GM21526 (cell line): ENCODE measurements at regions not wholly inside any gene's neighbourhood (a gene's known extent, or its start where the extent isn't known, plus 50 kb on each side); places are given as distances from the start of the nearest gene placed in this dataset.
"Not testable (repeated sequence)": the region's sequence is repeated elsewhere in the genome, so short reads cannot be mapped to it uniquely, and the experiment has no call there.

Experiments
- ATAC-seq: cut with Tn5 transposase; IDR thresholded peaks from one replicate; pipeline ENCODE4 v1.9.1; 2021; ENCODE audit warnings: moderate library complexity; ENCODE audit not compliant: unreplicated experiment, low FRiP score

DNA sequence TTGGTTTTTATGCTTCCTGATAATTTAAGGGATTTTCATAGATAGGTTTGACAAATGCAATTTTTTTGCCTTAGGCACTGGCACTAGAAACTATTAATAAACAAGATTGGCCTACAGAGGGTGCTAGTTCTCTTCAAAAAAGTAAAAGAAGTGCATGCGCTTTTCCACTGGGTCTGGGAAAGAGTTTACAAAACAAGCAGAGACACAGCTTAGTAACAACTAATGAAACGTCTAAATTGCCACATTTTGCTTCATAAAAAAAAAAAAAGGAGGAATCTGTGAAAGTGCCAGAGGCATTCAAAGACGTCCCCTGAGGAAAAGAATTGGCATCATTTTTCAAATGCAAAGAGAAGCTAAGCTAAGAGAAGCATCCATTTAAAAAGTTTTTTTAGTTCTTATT is 58.3 kb upstream of the EEA1 start:
- no peak for ATAC-seq

DNA sequence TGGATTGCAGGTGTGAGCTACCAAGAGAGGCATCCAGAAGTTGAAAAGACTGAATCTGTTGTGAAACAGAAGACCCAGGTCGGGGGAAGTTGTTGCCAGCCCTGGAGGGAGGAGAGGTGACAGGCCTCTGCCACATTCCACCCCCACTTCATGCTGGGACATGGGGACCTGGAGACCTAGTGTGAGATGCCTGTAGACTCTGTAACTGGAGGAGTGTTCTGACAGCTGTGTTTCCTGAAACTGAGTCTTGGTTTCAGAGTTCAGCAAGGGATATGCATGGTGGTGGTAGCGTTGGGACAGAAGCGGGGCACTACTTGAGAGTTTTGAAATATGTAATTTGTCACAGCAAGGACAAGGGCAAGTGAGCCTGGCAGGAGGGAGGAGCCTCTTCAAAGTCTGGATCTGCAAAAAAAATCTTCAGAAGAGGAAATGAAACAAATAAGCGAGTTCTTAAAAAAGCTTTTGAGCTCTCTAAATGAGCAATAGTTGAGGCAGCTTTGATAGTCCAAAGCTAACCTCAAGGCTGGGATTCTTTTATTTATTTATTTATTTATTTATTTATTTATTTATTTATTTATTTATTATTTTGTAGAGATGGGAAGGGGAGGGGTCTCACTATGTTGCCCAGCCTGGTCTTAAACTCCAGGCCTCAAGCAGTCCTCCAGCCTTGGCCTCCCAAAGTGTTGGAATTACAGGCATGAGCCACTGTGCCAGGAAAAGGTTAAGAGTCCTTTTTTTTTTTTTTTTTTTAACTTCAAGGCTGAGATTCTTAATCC is 58.9 kb upstream of the EEA1 start:
- peak; percentile 81 for ATAC-seq

DNA sequence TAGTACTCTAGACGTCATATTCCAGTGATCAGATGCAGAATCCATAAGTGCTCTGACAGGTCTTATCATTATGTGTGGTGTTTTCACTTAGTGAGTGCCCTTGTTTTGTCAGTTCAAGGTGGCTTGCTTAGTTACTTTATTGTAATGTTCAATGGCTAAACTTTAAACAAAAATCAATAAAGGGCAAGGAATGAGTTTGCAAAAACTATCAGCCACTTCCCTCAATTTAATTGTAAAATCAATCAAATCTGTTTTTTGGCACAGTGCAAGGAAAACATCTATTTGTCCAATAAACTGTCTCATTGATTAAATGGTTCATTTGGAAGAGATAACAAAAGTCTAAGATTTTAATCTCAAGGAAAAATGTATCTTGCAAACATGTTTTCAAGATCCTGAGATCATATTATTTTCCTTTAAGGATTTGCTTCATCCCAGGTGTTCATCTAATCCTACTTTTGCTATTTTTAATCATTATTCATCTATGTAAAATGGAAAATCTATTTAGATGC is 59.6 kb upstream of the EEA1 start:
- ATAC-seq: peak; percentile 1

DNA sequence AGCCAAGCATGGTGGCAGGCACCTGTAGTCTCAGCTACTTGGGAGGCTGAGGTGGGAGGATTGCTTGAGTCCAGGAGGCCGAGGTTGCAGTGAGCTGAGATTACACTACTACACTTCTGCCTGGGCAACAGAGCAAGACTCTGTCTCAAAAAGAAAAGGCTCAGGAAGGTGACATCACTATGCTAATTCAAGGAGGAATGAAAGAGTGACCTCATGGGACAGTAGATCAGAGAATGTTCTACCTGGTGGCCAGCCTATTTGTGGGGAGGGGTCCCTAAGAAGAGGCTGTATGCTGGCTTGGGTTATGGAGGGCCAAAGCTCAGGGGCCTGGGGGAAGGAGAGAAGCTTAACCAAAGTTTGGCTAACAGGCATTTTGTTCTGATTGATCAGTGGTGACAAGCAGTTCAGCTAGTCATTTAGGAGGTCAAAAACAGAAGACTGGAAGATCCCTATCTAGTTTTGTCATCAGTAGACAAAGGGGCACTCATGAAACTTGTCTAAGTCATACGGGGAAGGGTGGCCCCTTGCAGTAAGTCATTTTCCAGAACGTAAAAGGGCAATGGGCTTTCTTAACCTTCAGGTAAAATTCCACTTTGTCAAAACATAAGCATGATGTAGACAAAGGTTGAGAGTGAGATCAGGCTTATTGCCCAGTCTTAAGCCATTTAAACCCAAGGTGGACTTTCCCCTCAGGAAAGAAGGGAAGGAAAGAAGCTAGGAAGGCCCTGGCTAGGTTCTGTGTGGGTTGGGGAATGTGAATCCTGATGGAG is 60.8 kb upstream of the EEA1 start:
- no peak for ATAC-seq

DNA sequence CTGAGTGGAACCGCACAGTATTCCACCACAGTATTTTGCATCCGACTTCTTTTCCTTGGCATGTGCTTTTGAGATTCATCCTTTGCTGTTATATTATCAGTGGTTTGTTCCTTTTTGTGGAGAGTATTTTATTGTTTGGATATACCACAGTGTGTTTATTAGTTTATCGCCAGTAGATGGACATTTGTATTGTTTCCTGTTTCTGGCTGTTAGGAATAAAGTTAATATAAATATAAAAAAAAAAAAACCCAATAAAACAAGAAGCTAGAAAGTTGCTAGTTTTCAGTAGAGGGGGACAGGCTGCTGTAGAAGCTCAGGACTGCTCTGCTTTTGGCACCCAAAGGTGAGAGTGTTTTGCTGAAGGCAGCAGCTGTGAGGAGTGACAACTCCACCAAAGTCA is 62.0 kb upstream of the EEA1 start:
- no peak for ATAC-seq

DNA sequence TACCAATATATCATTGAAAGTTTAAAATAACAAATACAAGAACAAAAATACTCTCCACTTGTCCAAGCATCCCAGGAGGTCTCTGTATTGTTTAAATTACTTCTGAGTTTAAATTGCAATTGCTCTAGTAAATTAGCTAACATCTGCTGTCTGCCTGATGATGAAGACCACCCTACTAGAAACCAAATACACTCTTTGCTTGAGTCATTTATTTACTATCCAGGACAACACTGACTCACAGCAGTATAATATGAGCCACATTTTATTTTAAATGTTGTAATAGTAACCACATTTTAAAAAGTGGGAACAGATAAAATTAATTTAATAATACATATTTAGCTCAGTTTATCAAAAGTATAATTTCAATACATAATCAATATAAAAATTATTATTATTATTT is 62.9 kb upstream of the EEA1 start:
- ATAC-seq: no peak

DNA sequence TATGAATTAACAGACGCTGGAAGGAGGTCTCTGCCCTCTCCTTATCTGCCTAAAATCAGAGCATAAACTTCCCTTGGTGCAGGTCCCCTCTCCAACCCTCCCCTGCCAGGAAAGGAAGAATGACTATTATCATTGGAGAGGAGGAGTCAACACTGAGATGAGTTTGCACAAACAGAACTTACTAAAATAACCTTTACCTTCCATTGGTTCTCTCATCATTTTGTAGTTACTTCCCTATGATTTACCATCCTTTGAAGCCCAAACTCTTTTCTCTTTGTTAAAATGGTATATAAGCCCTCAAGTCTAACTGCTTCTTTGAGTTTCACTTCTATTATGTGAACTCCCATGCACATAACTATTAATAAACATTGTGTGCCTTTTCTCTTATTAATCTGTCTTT is 64.2 kb upstream of the EEA1 start:
- ATAC-seq: no peak

DNA sequence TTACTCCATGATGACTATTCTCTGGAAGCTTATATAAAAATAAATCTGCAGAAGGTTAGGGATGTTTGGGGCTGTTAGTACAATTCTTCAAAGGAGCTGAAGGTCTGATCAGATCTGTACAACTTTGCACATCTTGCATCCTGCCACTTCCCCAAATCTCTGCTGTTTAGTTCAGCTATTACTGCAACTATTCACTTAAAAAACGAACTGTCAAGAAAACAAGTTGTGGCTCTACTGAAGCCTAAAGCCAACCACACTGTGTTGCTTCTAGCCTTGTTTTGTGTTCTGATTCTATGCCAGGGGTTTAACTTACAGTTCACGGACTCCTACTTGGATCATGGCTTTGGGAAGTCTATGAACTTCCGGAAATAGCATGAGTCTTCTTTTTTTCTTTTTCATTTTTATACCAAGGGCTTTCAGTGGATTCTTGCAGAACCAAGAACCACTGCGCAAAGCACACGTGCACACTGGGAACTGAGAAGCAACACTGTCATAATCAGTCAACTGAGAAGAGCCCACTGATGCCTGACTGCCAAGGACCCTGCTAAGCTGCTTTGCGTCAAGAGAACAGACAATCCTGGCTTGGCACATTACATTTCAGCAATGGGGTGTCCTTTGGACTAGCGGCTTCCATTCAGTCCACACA is 66.3 kb upstream of the EEA1 start:
- ATAC-seq: peak; percentile 69

DNA sequence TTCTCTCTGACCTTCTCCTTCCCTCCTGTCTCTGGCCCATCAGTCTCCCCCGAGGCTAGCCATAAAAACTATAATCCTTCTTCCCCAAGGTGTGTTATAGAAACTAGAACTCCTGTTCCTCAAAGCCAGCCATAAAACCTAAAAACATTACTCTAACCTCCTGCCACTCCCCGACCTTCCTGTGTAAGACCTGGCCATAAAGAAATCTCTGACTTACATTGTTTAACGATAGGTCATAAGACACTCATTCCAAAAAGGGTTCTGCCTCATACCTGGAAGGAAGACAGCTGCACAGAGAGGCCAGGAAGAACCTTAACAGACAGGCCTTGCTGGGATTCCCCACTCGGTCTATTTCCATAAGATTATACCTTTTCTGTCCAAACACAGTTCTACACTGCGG is 70.9 kb upstream of the EEA1 start:
- ATAC-seq: no peak

DNA sequence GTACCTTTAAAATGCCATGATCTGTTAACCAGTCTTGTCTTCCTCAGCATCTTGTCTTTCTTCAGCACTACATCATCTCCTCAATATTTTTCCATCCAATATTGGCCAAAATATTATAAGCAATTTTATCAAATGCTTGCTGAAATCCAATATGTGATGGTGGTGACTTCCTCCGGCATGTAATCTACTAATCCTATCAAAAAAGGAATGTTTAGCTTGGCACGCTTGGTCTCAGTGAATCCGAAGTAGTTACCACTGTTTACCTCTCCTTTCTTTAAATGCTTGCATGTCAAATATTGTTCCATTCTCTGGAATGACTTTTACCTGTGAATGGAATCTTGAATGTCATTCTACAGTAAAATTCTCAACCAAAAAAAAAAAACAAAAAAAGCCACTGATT is 72.3 kb upstream of the EEA1 start:
- ATAC-seq: no peak

DNA sequence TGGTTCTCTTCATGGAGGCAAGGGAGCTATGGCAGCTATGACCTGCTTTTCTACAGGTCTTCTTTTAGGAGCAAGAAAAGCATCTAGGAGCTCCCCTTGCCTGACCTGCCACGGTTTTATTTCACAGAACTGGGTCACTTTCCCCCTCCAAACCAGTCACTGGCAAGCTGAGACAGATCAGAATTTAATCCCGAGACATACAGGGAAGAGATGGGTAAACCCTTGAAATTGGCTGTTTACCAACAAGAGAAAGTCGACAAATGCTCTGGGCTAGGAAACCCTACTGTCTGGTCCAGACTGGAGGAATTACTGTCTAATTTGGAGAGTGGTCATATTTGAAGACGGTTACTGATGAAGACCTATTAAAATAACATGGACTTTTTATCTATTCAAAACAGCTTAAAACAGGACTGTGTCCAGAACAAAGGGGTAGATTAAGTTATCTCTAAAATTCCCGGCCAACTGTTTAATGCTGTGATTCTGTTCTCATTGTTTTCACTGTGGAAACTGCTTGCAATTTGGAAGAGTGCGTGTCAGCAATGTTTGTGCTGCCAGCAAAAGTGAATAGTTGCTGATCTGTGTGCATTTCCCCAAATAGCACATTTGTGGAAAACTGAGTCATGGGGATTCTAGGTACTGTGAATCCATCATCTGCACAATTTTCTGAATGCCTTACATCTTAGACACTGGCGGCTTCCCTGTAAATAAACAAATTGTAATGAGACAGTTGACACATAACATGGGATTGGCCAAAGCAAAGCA is 73.4 kb upstream of the EEA1 start:
- no peak for ATAC-seq

DNA sequence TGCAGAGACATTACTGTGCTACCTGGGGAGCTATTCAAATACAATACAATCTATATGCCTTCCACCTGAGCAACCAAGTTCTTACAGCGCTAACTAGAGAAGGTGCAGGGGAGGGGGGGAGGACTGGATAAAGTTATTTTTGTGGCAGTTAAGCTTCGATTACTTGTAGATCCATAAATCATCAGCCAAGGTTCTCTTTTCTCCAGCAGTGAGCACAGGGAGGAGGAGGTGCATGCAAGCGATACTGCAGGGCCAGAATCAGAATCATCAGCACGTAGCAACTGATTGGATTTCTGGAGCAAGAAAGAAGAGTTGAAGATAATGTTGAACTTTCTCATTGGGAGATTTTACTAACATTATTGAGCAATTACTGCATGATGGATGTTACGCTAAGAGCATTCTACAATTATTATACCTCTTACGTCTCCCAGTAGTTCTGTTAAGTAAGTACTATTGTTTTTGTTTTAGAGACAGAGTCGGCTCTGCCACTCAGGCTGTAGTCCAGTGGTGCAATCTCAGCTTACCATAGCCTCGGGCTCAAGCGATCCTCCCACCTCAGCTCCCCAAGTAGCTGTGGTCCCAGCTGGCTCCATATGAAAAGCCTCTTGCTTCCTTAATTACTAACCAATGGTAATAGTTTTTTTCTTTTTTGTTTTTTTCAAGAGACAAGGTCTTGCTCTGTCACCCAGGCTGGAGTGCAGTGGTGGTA is 74.6 kb upstream of the EEA1 start:
- ATAC-seq: no peak

DNA sequence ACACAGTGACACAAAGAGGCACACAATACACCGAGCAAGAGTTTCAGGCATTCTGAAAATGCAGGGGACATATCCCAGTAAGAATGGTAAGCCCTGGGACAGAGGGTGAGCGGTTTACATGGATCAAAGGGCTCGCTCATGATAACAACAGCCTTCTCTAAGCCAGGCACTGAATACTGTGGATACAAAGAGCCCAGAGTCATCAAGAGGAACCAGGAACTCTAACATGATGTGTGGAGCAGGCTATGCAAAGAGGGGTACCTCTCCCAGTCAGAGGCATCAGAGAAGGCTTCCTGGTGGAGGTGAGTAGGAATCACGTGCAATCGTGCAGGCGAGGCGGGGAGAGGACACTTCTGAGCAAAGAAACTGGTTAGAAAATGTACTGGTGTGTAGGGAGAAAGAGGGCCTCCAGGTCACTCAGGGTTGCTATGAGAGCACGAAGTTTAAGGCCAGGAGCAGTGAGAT is 76.9 kb upstream of the EEA1 start:
- no peak for ATAC-seq

DNA sequence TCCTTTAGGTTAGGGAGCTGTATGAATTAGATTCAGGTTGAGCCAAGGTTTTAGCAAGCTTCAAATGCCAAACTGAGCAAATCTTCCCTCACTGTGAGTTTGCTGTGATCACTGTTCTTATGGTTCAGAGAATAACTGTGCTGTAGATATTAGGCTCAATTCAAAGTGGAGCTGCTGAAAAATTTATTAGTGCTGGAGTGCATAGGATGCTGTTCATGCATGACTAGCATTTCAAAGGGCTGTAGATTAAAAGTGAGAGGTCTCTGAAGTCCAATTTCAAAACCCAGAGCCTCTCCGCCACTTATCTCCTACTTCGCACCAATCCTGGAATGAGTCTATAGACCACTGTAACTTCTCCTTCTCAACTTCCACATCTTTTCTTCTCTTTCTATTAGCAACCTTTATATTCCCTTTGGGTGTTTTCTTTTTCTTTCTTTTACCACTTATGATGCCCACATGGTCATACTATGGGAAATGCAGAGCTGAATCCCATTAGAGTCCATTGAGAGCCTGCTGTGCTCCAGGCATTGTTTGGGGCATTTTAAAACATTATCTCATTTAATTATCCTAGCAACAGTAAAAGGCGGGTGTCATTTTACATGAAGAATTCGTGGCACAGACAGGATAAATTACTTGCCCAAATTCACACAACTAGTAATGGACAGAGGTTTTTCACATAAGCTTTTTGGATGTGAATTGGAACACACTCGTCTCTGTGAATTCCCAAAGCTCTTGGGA is 77.5 kb upstream of the EEA1 start:
- ATAC-seq: no peak

DNA sequence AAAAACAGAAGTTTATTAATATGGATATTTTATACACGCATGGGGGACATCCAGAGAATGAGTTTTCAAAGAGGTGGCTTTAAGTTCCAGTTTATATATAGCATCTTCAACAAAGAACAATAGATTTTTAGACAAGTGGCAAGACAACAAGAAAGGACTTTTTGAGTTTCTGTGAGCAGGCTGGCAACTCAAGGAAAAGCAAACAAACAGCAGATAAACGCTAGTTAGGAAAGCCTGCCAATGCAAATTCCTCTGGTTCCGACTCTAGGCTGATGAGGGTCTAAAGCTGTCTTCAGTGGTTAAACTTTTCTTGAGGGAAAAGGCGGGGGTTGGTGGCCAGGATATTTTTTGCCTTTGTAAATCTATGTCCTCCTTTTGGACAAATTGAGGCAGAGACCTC is 78.4 kb upstream of the EEA1 start:
- no peak for ATAC-seq

DNA sequence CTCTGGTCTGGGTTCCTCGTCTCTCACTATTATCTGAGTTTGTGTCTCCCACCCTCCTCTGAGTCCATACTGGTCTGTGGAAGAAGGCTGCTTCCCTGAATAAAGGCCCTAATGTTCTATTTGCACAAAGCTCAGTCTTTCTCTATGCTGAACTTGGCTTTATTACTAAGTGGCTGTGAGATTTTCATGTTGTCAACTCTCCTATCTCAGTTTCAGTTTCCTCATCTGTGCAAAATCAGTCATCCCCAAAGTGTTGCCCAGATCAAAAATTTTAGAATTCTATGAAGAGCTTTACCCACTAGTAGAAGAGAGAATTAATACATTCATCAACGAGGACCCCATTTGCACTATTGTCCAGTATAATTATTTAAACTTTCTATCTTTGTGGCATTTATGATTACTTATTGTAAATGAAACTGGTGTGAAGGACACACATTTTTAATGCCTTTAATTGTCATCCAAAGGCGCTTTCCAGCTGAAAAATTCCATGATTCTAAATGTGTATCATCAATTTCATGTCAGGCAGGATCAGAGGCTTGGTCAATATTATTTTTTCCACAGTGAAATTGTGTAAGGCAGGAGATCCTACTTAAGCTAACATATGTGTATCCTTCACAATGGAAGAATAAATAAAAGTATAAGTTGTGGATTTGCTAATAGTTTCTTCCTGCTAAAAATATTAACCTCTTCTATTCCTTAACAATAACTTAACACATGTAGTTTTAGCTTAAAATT is 79.1 kb upstream of the EEA1 start:
- ATAC-seq: peak; percentile 76

DNA sequence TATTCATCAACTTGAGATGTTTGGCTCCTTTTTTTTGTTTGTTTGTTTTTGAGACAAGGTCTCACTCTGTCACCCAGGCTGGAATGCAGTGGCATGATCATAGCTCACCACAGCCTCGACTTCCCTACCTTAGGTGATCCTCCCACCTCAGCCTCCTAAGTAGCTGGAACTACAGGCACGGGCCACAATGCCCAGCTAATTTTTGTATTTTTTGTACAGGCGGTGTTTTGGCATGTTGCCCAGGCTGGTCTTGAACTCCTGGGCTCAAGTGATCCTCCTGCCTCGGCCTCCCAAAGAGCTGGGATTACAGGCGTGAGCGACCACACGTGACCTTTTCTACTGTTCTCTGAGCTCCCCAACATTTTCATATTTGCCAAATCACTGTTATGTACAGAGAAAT is 79.8 kb upstream of the EEA1 start:
- ATAC-seq: not testable (repeated sequence)

DNA sequence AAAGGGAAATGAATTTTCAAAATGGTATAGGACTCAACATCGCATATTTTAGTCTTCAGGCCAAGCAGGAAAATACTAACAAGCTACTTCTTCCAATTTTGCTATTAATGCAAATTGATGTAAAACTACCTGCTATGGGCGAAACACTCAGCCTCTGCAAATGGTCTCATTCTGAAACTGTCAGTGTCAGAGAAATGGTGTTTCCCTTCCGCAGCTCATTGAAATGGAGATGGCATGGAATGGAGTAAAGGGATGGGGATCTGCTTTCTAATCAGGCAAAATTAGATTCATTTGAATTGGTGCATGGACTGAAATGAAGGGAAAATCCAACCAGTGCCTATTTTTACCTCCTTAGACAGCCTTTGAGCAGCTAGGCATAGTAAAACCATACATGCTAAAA is 80.4 kb upstream of the EEA1 start:
- ATAC-seq: no peak

DNA sequence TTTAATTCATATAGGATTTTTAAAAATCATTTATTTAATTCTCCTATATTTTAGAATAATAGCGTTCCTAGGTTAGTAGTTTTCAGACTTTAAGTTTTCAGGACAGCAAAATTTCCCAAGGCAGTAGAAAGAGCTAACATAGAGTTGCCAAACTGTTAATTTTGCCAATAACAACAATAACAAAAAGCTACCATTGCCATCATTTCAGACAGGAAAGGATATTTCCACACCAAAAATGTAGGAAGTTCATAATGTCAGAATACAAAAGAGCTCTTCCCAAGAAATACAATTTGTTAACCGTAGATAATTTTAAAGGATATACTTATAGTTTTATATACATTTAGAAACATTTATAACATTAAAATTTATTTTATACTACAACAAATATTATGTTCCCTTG is 81.4 kb upstream of the EEA1 start:
- no peak for ATAC-seq
